Suprapubic skin (tissue), 4 donors: ENCODE measurements at regions not wholly inside any gene's neighbourhood (a gene's known extent, or its start where the extent isn't known, plus 50 kb on each side); places are given as distances from the start of the nearest gene placed in this dataset.

ENCODE experiments used
- DNase-seq, 2 donors: peaks; one replicate each; pipeline ENCODE4 v3.0.0-alpha.2; 2019; ENCODE audit warnings: low spot score in 2 of 2
- H3K27ac ChIP-seq: fragments of 200-600 bp; sonication (generic); one replicate; pipeline ENCODE4 v1.5.1; 2019
- H3K27me3 ChIP-seq: fragments of 200-600 bp; sonication (generic); one replicate; pipeline ENCODE4 v1.5.1; 2019
- H3K36me3 ChIP-seq: fragments of 200-600 bp; sonication (generic); one replicate; pipeline ENCODE4 v1.5.1; 2019
- H3K4me1 ChIP-seq: fragments of 200-600 bp; sonication (generic); one replicate; pipeline ENCODE4 v1.5.1; 2019
- H3K4me3 ChIP-seq: fragments of 200-600 bp; sonication (generic); one replicate; pipeline ENCODE4 v1.5.1; 2019; ENCODE audit warnings: mild to moderate bottlenecking
- H3K9me3 ChIP-seq: fragments of 200-600 bp; sonication (generic); one replicate; pipeline ENCODE4 v1.5.1; 2019
- CTCF ChIP-seq, 2 donors: fragments of 200-600 bp in 1 of 2; fragments of 450-650 bp in 1 of 2; sonication (generic) in 1 of 2; IDR thresholded peaks; one replicate each; pipeline ENCODE4 v1.5.1; 2016 to 2019; ENCODE audit warnings: antibody characterized with exemption in 2 of 2, mild to moderate bottlenecking in 1 of 2, moderate library complexity in 1 of 2
- EP300 ChIP-seq: sonication (generic); formaldehyde crosslinking; IDR thresholded peaks from one replicate; pipeline ENCODE4 v1.6.1; 2017; ENCODE audit warnings: antibody characterized with exemption
- POLR2A ChIP-seq, 2 donors: fragments of 450-650 bp; IDR thresholded peaks; one replicate each; pipeline ENCODE4 v1.6.1; 2017; ENCODE audit warnings: antibody characterized with exemption in 2 of 2, mild to moderate bottlenecking in 2 of 2, moderate library complexity in 2 of 2
- POLR2AphosphoS5 ChIP-seq, 3 donors: sonication (generic); formaldehyde crosslinking; IDR thresholded peaks; one replicate each; pipeline ENCODE4 v1.6.1; 2017; ENCODE audit warnings: antibody characterized with exemption in 3 of 3
- WGBS: methylation state at CpG from one replicate; pipeline ENCODE4 v1.1.5; 2018; 5-methylcytosine and 5-hydroxymethylcytosine counted together

GRCh38 chr2:118693287-118693822 lies 154.1 kb downstream of the EN1 start:
- Histone ChIP-seq H3K27ac (no peak overlapping the region), H3K9me3 (no peaks in the 10 kb centered on the region), H3K4me1 (no peaks in the 10 kb centered on the region), H3K4me3 (no peak overlapping the region), H3K27me3 (no peaks in the 10 kb centered on the region), H3K36me3 (no peaks in the 10 kb centered on the region)
- TF ChIP-seq POLR2AphosphoS5 (IDR thresholded peaks at IDR 0.05) = no peak
- TF ChIP-seq POLR2A (IDR thresholded peaks at IDR 0.05) = no peak
- TF ChIP-seq CTCF (IDR thresholded peaks at IDR 0.05) = no peak
- no peak for TF ChIP-seq EP300
- DNase-seq = no peak
- 75% methylated on average over 3 of the region's 6 CpGs for WGBS

- Histone ChIP-seq H3K36me3 (no peaks in the 10 kb centered on the region), H3K27ac (no peak overlapping the region), H3K27me3 (no peaks in the 10 kb centered on the region), H3K9me3 (no peaks in the 10 kb centered on the region), H3K4me1 (no peaks in the 10 kb centered on the region), H3K4me3 (no peak overlapping the region)
- DNase-seq = no peak
- no peak for TF ChIP-seq CTCF (IDR thresholded peaks at IDR 0.05)
- no peak for TF ChIP-seq POLR2AphosphoS5 (IDR thresholded peaks at IDR 0.05)
- TF ChIP-seq POLR2A (IDR thresholded peaks at IDR 0.05) = no peak
- no peak for TF ChIP-seq EP300
- 81% methylated on average over 4 of the region's 4 CpGs for WGBS
Observed at GRCh38 chr2:118689874-118690273, 157.6 kb downstream of the EN1 start.

- H3K4me3 ChIP-seq = no peak overlapping the region
- H3K36me3 ChIP-seq = no peaks in the 10 kb centered on the region
- no peaks in the 10 kb centered on the region for H3K4me1 ChIP-seq
- DNase-seq = no peak
- no peaks in the 10 kb centered on the region for H3K9me3 ChIP-seq
- H3K27ac ChIP-seq = no peak overlapping the region
- no peaks in the 10 kb centered on the region for H3K27me3 ChIP-seq
- TF ChIP-seq CTCF (IDR thresholded peaks at IDR 0.05) (no peak), EP300 (no peak), POLR2A (IDR thresholded peaks at IDR 0.05) (no peak), POLR2AphosphoS5 (IDR thresholded peaks at IDR 0.05) (no peak)
- 81% methylated on average over 4 of the region's 4 CpGs for WGBS
Observed at GRCh38 chr2:118689456-118689855, 158.0 kb downstream of the EN1 start.

DNA sequence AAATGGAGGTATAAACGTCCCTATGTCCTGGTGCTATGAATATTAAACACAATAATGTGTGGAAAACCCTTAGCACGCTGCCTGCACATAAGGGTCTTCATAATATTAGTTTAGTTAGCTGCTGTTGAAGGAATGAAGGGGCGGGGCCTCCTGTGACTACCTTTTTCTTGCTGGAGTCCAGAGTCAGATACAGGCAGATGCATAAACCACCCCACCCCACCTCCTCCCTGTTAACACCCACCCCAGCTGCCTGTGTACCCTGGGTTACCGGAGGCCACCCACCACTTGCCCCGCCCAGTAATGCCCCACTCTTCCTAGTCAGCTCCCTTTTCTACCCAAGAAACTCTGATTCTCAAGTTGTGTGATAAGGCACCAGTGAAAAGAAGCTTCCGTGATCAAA lies 158.4 kb downstream of the EN1 start:
- Histone ChIP-seq H3K27me3 (no peaks in the 10 kb centered on the region), H3K9me3 (no peaks in the 10 kb centered on the region), H3K27ac (no peak overlapping the region), H3K4me3 (no peak overlapping the region), H3K36me3 (no peaks in the 10 kb centered on the region), H3K4me1 (no peaks in the 10 kb centered on the region)
- 87% methylated on average over 6 of the region's 6 CpGs for WGBS
- TF ChIP-seq EP300 (no peak), POLR2AphosphoS5 (IDR thresholded peaks at IDR 0.05) (no peak)
- no peak for DNase-seq

DNA sequence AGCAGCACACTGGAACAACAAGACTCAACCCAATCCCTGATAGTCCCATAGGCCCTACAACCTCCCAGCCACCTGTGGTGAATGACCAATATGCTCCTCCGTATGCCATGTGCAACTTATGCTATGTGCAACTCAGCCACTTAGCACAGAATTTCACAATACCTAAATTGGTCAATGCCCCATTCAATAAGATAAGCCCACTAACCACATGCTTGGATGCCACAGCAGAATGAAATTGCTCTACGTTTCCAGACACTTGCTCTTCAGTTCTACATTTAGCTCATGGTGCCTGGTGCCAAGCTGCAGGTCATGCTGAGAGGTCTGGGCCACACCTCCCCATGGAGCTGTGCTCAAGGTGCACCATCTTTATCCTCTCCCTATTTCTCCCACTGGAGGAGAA lies 159.8 kb downstream of the EN1 start:
- Histone ChIP-seq H3K4me1 (no peaks in the 10 kb centered on the region), H3K27me3 (no peaks in the 10 kb centered on the region), H3K9me3 (no peaks in the 10 kb centered on the region), H3K27ac (no peak overlapping the region), H3K4me3 (no peak overlapping the region), H3K36me3 (no peaks in the 10 kb centered on the region)
- 73% methylated on average over 2 of the region's 2 CpGs for WGBS
- no peak for TF ChIP-seq POLR2AphosphoS5 (IDR thresholded peaks at IDR 0.05)
- no peak for TF ChIP-seq EP300
- no peak for TF ChIP-seq CTCF (IDR thresholded peaks at IDR 0.05)
- no peak for DNase-seq

DNA sequence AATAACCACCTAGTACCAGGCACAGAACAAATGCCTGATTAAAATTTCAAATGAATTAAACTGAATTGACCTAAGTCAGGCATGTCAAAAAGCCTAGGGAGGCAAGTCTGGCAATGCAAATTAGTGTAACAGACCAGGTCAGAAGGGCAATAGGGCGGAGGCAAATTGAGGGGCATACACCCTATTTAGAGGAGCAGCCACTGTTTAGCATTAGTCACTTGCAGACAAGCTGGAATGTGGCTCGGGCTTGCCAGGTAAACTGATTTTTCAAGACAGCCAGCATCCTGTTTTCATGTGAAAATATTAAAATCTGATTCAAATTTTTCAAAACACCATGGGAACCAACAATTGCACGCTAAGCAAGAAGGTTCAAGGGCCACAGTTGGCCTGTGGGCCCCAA lies 160.3 kb downstream of the EN1 start:
- Histone ChIP-seq H3K27ac (no peak overlapping the region), H3K9me3 (no peaks in the 10 kb centered on the region), H3K36me3 (no peaks in the 10 kb centered on the region), H3K27me3 (no peaks in the 10 kb centered on the region), H3K4me3 (no peak overlapping the region), H3K4me1 (no peaks in the 10 kb centered on the region)
- TF ChIP-seq POLR2A (IDR thresholded peaks at IDR 0.05) (no peak), EP300 (no peak), POLR2AphosphoS5 (IDR thresholded peaks at IDR 0.05) (no peak), CTCF (IDR thresholded peaks at IDR 0.05) (no peak)
- no peak for DNase-seq
- 67% methylated on average over 3 of the region's 3 CpGs for WGBS
